Naive thymus-derived CD4-positive, alpha-beta T cell (primary cell): ENCODE measurements at regions not wholly inside any gene's neighbourhood (a gene's known extent, or its start where the extent isn't known, plus 50 kb on each side); places are given as distances from the start of the nearest gene placed in this dataset.

Source experiments
- ATAC-seq: fragments of 150-1000 bp; cut with Tn5 transposase; 2 replicates; pipeline ENCODE4 v1.10.0; 2021; ENCODE audit warnings: mild to moderate bottlenecking, moderate library complexity
- CTCF ChIA-PET: fragments of 350-600 bp; sonication (Branson Sonifier 250); formaldehyde crosslinking; loops from one replicate; lab custom pipeline; 2021; ENCODE audit warnings: antibody characterized with exemption; lab: Charles Lee
- POLR2A ChIA-PET: fragments of 350-600 bp; sonication (Branson Sonifier 250); formaldehyde crosslinking; loops from one replicate; lab custom pipeline; 2021; ENCODE audit warnings: antibody characterized with exemption, inconsistent platforms; lab: Charles Lee
- DNase-seq, 9 donors: peaks; one replicate each; pipeline versions ENCODE4 v3.0.0 to v3.0.0-alpha.2; 2020 to 2022; ENCODE audit warnings: mixed read lengths in 1 of 9
- H3K27ac ChIP-seq: one replicate; pipeline ENCODE4 v1.7.0; 2013; ENCODE audit warnings: mild to moderate bottlenecking, low read depth, low read length, moderate library complexity
- H3K27me3 ChIP-seq, 2 donors: one replicate each; pipeline ENCODE4 v1.7.0; 2013; ENCODE audit warnings: low read length in 2 of 2, mild to moderate bottlenecking in 2 of 2, moderate library complexity in 2 of 2; ENCODE audit not compliant: control insufficient read depth in 2 of 2, insufficient read depth in 2 of 2
- H3K36me3 ChIP-seq, 3 experiments: 1 replicate in 2 of 3; 2 replicates in 1 of 3; pipeline ENCODE4 v1.7.0; 2013; ENCODE audit warnings: low read length in 3 of 3, mild to moderate bottlenecking in 3 of 3, moderate library complexity in 1 of 3; ENCODE audit not compliant: insufficient read depth in 3 of 3, control insufficient read depth in 2 of 3
- H3K4me1 ChIP-seq, 2 donors: one replicate each; pipeline ENCODE4 v1.7.0; 2013; ENCODE audit warnings: low read length in 2 of 2, mild to moderate bottlenecking in 2 of 2, moderate library complexity in 1 of 2; ENCODE audit not compliant: control insufficient read depth in 2 of 2, insufficient read depth in 2 of 2
- H3K4me3 ChIP-seq: 2 replicates; pipeline ENCODE4 v1.7.0; 2013; ENCODE audit warnings: mild to moderate bottlenecking, low read length
- H3K9me3 ChIP-seq, 3 experiments: 1 replicate in 2 of 3; 2 replicates in 1 of 3; pipeline ENCODE4 v1.7.0; 2013; ENCODE audit warnings: low read length in 3 of 3; ENCODE audit not compliant: control insufficient read depth in 2 of 3
- H3K27ac Mint-ChIP-seq, 9 donors: one replicate each; pipeline ENCODE4 v1.8.0; 2020 to 2022; ENCODE audit warnings: mixed read lengths in 9 of 9, mild to moderate bottlenecking in 8 of 9, moderate library complexity in 5 of 9, inconsistent platforms in 2 of 9
- H3K27me3 Mint-ChIP-seq, 5 donors: one replicate each; pipeline ENCODE4 v1.8.0; 2021 to 2022; ENCODE audit warnings: mixed read lengths in 5 of 5, mild to moderate bottlenecking in 1 of 5
- H3K36me3 Mint-ChIP-seq, 5 donors: one replicate each; pipeline ENCODE4 v1.8.0; 2020 to 2022; ENCODE audit warnings: mixed read lengths in 5 of 5, mild to moderate bottlenecking in 3 of 5, inconsistent platforms in 1 of 5
- H3K4me1 Mint-ChIP-seq, 7 donors: one replicate each; pipeline ENCODE4 v1.8.0; 2020 to 2022; ENCODE audit warnings: mixed read lengths in 7 of 7, mild to moderate bottlenecking in 3 of 7, inconsistent platforms in 1 of 7
- H3K4me3 Mint-ChIP-seq, 10 donors: one replicate each; pipeline ENCODE4 v1.8.0; 2020 to 2022; ENCODE audit warnings: mild to moderate bottlenecking in 10 of 10, mixed read lengths in 10 of 10, moderate library complexity in 6 of 10, inconsistent platforms in 2 of 10
- H3K9me3 Mint-ChIP-seq, 11 donors: one replicate each; pipeline ENCODE4 v1.8.0; 2020 to 2022; ENCODE audit warnings: mixed read lengths in 11 of 11, mild to moderate bottlenecking in 4 of 11, inconsistent platforms in 1 of 11, moderate library complexity in 1 of 11
- intact Hi-C, 2 donors: fragments of 100-400 bp; cut with micrococcal nuclease; formaldehyde crosslinking; loops; one replicate each; pipeline ENCODE4 v1.15.1; 2023

GRCh38 chr11:130639369-130639768, 190.9 kb downstream of the ADAMTS15 start:
- Histone ChIP-seq H3K4me3 (no peak overlapping the region), H3K27ac (no peak overlapping the region), H3K4me1 (no peaks in the 10 kb centered on the region), H3K9me3 (no peaks in the 10 kb centered on the region), H3K27me3 (no peaks in the 10 kb centered on the region), H3K36me3 (no peaks in the 10 kb centered on the region)
- H3K27ac Mint-ChIP-seq = no peak overlapping the region
- ATAC-seq (no peak), DNase-seq (no peak)
- H3K4me1 Mint-ChIP-seq = peaks cover 0 to 31% (median 0%) of the 10 kb centered on the region in 7 donors
- peaks cover 0 to 1% (median 0%) of the 10 kb centered on the region in 11 donors for H3K9me3 Mint-ChIP-seq
- intact Hi-C loops = no loop called here
- peaks cover 0 to 1% (median 0%) of the 10 kb centered on the region in 5 donors for H3K36me3 Mint-ChIP-seq
- CTCF ChIA-PET = no interaction called here
- POLR2A ChIA-PET = no interaction called here
- no peak overlapping the region for H3K4me3 Mint-ChIP-seq
- peaks cover 0 to 8% (median 4%) of the 10 kb centered on the region in 5 donors for H3K27me3 Mint-ChIP-seq

GRCh38 chr11:130640526-130640925, 192.1 kb downstream of the ADAMTS15 start:
- Mint-ChIP-seq H3K9me3 (peaks cover 0 to 1% (median 0%) of the 10 kb centered on the region in 11 donors), H3K36me3 (peaks cover 0 to 1% (median 0%) of the 10 kb centered on the region in 5 donors), H3K4me3 (no peak overlapping the region), H3K27ac (no peak overlapping the region), H3K4me1 (peaks cover 0 to 19% (median 0%) of the 10 kb centered on the region in 7 donors), H3K27me3 (peaks cover 0 to 8% (median 3%) of the 10 kb centered on the region in 5 donors)
- Histone ChIP-seq H3K27me3 (no peaks in the 10 kb centered on the region), H3K4me3 (no peak overlapping the region), H3K4me1 (no peaks in the 10 kb centered on the region), H3K27ac (no peak overlapping the region), H3K36me3 (no peaks in the 10 kb centered on the region), H3K9me3 (no peaks in the 10 kb centered on the region)
- ATAC-seq (no peak), DNase-seq (no peak)
- intact Hi-C loops = no loop called here
- POLR2A ChIA-PET = no interaction called here
- CTCF ChIA-PET = no interaction called here

- Mint-ChIP-seq H3K36me3 (peaks cover 0 to 1% (median 0%) of the 10 kb centered on the region in 5 donors), H3K9me3 (peaks cover 0 to 1% (median 0%) of the 10 kb centered on the region in 11 donors), H3K4me3 (no peak overlapping the region), H3K27ac (no peak overlapping the region), H3K4me1 (peaks cover 0 to 10% (median 0%) of the 10 kb centered on the region in 7 donors), H3K27me3 (peaks cover 0 to 8% (median 3%) of the 10 kb centered on the region in 5 donors)
- Histone ChIP-seq H3K36me3 (no peaks in the 10 kb centered on the region), H3K9me3 (no peaks in the 10 kb centered on the region), H3K4me1 (no peaks in the 10 kb centered on the region), H3K27ac (no peak overlapping the region), H3K4me3 (no peak overlapping the region), H3K27me3 (no peaks in the 10 kb centered on the region)
- CTCF ChIA-PET = no interaction called here
- POLR2A ChIA-PET = no interaction called here
- no peak for ATAC-seq
- DNase-seq = no peak
- intact Hi-C loops = no loop called here
Observed at GRCh38 chr11:130641876-130642275, 193.4 kb downstream of the ADAMTS15 start.

- ATAC-seq (no peak), DNase-seq (no peak)
- ChIA-PET CTCF (no interaction called here), POLR2A (no interaction called here)
- H3K27me3 ChIP-seq = no peaks in the 10 kb centered on the region
- H3K9me3 ChIP-seq = no peaks in the 10 kb centered on the region
- no peaks in the 10 kb centered on the region for H3K36me3 ChIP-seq
- H3K27ac ChIP-seq = no peak overlapping the region
- H3K4me1 ChIP-seq = no peaks in the 10 kb centered on the region
- H3K4me3 Mint-ChIP-seq = no peak overlapping the region
- no peak overlapping the region for H3K27ac Mint-ChIP-seq
- H3K4me1 Mint-ChIP-seq = no peaks in the 10 kb centered on the region
- H3K36me3 Mint-ChIP-seq = peaks cover 0 to 1% (median 0%) of the 10 kb centered on the region in 5 donors
- H3K9me3 Mint-ChIP-seq = peaks cover 0 to 1% (median 0%) of the 10 kb centered on the region in 11 donors
- no peak overlapping the region for H3K4me3 ChIP-seq
- intact Hi-C loops = no loop called here
- peaks cover 0 to 8% (median 5%) of the 10 kb centered on the region in 5 donors for H3K27me3 Mint-ChIP-seq
Observed at GRCh38 chr11:130642994-130643393, 194.5 kb downstream of the ADAMTS15 start.

GRCh38 chr11:130644187-130644586, 195.7 kb downstream of the ADAMTS15 start:
- Mint-ChIP-seq H3K27ac (no peak overlapping the region), H3K9me3 (peaks cover 0 to 1% (median 0%) of the 10 kb centered on the region in 11 donors), H3K4me1 (no peaks in the 10 kb centered on the region), H3K36me3 (peaks cover 0 to 1% (median 0%) of the 10 kb centered on the region in 5 donors), H3K27me3 (peaks cover 0 to 8% (median 5%) of the 10 kb centered on the region in 5 donors), H3K4me3 (no peak overlapping the region)
- ATAC-seq (no peak), DNase-seq (no peak)
- no peaks in the 10 kb centered on the region for H3K36me3 ChIP-seq
- H3K27ac ChIP-seq = no peak overlapping the region
- H3K4me3 ChIP-seq = no peak overlapping the region
- ChIA-PET CTCF (no interaction called here), POLR2A (interaction anchor here (0.7 kb wide), 1 partner anchor 194 kb away, joined by 5 read pairs; no protein-coding TSS in a partner anchor)
- H3K4me1 ChIP-seq = no peaks in the 10 kb centered on the region
- no peaks in the 10 kb centered on the region for H3K27me3 ChIP-seq
- intact Hi-C loops = no loop called here
- H3K9me3 ChIP-seq = no peaks in the 10 kb centered on the region

- no peak overlapping the region for H3K4me3 ChIP-seq
- CTCF ChIA-PET = no interaction called here
- ATAC-seq = no peak
- Mint-ChIP-seq H3K4me1 (no peaks in the 10 kb centered on the region), H3K4me3 (no peak overlapping the region), H3K9me3 (no peaks in the 10 kb centered on the region), H3K27me3 (peaks cover 0 to 5% (median 3%) of the 10 kb centered on the region in 5 donors), H3K36me3 (no peaks in the 10 kb centered on the region), H3K27ac (no peak overlapping the region)
- H3K9me3 ChIP-seq = no peaks in the 10 kb centered on the region
- POLR2A ChIA-PET = no interaction called here
- H3K4me1 ChIP-seq = no peaks in the 10 kb centered on the region
- DNase-seq = no peak
- no peak overlapping the region for H3K27ac ChIP-seq
- H3K36me3 ChIP-seq = no peaks in the 10 kb centered on the region
- H3K27me3 ChIP-seq = no peaks in the 10 kb centered on the region
- intact Hi-C loops = no loop called here
Observed at GRCh38 chr11:130645164-130645842, 196.9 kb downstream of the ADAMTS15 start.

- Histone ChIP-seq H3K27ac (no peak overlapping the region), H3K4me3 (no peak overlapping the region), H3K4me1 (no peaks in the 10 kb centered on the region), H3K9me3 (no peaks in the 10 kb centered on the region), H3K27me3 (no peaks in the 10 kb centered on the region), H3K36me3 (no peaks in the 10 kb centered on the region)
- Mint-ChIP-seq H3K4me3 (no peak overlapping the region), H3K9me3 (no peaks in the 10 kb centered on the region), H3K27ac (no peak overlapping the region), H3K27me3 (peaks cover 0 to 5% (median 3%) of the 10 kb centered on the region in 5 donors), H3K36me3 (no peaks in the 10 kb centered on the region), H3K4me1 (no peaks in the 10 kb centered on the region)
- POLR2A ChIA-PET = no interaction called here
- DNase-seq (no peak), ATAC-seq (no peak)
- intact Hi-C loops = no loop called here
- CTCF ChIA-PET = no interaction called here
Observed at GRCh38 chr11:130645843-130646197, 197.4 kb downstream of the ADAMTS15 start.
